ENCODE measurements at regions not wholly inside any gene's neighbourhood (a gene's known extent, or its start where the extent isn't known, plus 50 kb on each side); places are given as distances from the start of the nearest gene placed in this dataset.

DNA sequence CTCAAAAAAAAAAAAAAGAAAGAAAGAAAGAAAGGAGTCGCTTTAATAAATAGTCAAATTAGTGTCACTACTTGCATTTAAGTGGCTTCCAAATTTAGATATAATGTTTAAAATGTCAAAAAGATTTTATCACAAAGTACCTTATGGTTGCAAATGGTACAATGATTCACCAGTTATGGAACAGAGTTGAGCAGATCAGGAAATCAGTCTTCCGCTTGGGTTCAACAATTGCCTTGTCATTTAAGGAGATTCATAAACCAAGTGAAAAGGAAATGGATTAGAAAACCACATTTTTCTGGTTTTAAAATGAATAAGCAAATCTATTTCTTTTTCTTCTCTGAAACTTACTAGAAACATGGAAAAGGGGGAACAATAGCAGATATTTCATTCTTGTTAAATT, 94.8 kb upstream of the PTPRT start:
- FAIRE-seq: no peak
- TF ChIP-seq CTCF (IDR thresholded peaks at IDR 0.05; ENCODE audit: insufficient read depth, missing control alignments): no peak

GRCh38 chr20:43283126-43283525, 93.4 kb upstream of the PTPRT start:
- FAIRE-seq: no peak
- no peak for TF ChIP-seq CTCF (IDR thresholded peaks at IDR 0.05; ENCODE audit: insufficient read depth, missing control alignments)
- no peak for DNase-seq (ENCODE audit: insufficient read length, low spot score)

More for the DNA sequence above, 94.8 kb upstream of the PTPRT start:
- no peak for DNase-seq (ENCODE audit: insufficient read length, low spot score)

GRCh38 chr20:43271980-43272379, 82.3 kb upstream of the PTPRT start:
- FAIRE-seq: no peak
- DNase-seq (ENCODE audit: insufficient read length, low spot score): no peak
- no peak for TF ChIP-seq CTCF (IDR thresholded peaks at IDR 0.05; ENCODE audit: insufficient read depth, missing control alignments)

DNA sequence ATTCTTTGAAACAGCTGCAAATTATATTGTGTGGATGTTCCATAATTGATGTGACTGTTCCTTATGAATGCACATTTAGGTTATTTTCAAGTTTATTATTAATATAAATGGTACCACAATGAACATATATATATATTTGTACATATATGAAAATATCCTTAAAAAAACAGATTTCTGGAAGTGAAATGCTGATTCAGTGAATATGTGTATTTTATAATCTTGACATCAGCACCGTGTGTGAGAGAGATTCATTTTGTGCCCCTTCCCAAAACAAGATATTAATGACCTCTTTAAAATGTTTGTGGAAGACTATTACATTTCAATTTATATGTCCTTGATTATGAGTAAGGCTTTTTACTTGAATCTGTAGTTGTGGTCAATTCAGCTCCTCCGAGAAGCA, 75.7 kb upstream of the PTPRT start:
- DNase-seq (ENCODE audit: insufficient read length, low spot score): no peak
- TF ChIP-seq CTCF (IDR thresholded peaks at IDR 0.05; ENCODE audit: insufficient read depth, missing control alignments): no peak
- no peak for FAIRE-seq

- DNase-seq (ENCODE audit: insufficient read length, low spot score) (no peak), FAIRE-seq (no peak)
- TF ChIP-seq CTCF (IDR thresholded peaks at IDR 0.05; ENCODE audit: insufficient read depth, missing control alignments): no peak
These were observed 73.5 kb upstream of the PTPRT start for GRCh38 chr20:43263226-43263625.

DNA sequence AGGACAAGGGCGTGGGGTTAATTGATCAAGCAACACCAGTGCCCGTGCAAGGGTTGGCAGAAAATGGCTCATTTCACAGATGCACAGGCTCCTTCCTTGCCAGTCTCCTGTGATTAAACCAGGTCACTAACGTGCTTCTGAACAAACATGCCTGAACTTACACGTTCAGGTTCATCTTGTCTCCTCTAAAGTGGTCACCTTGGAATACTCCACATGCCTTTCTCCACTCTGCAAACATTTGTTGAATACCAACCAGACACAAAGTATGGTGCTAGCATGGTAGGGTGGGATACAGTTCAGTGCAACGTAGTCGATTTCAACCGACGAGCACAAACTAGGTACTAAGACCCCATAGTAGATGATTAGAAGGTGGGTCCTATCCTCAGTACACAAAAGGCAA, 72.6 kb upstream of the PTPRT start:
- DNase-seq (ENCODE audit: insufficient read length, low spot score): no peak
- no peak for FAIRE-seq
- TF ChIP-seq CTCF (IDR thresholded peaks at IDR 0.05; ENCODE audit: insufficient read depth, missing control alignments): no peak

- DNase-seq (ENCODE audit: insufficient read length, low spot score) (no peak), FAIRE-seq (no peak)
- no peak for TF ChIP-seq CTCF (IDR thresholded peaks at IDR 0.05; ENCODE audit: insufficient read depth, missing control alignments)
These were observed 66.2 kb upstream of the PTPRT start for GRCh38 chr20:43255877-43256276.
